Caco-2 (cell line): ENCODE measurements at regions not wholly inside any gene's neighbourhood (a gene's known extent, or its start where the extent isn't known, plus 50 kb on each side); places are given as distances from the start of the nearest gene placed in this dataset.

ENCODE experiments used
- BruUV-seq: library from RNA; stranded (reverse); fragments of 400-500 nt; replicated peaks from 2 replicates; lab custom pipeline; 2021; lab: Mats Ljungman, UMichigan
- CTCF ChIA-PET: fragments of 300-600 bp; sonication (Branson Sonifier 250); formaldehyde crosslinking; loops from one replicate; lab custom pipeline; 2022; ENCODE audit warnings: antibody characterized with exemption; lab: Charles Lee
- POLR2A ChIA-PET: fragments of 300-600 bp; sonication (Branson Sonifier 250); formaldehyde crosslinking; loops from one replicate; lab custom pipeline; 2022; ENCODE audit warnings: antibody characterized with exemption; lab: Charles Lee
- DNase-seq, 2 experiments: peaks; one replicate each; pipeline versions ENCODE4 v3.0.0 to v3.0.0-alpha.2; 2020 to 2022
- H3K27me3 ChIP-seq: replicated peaks from 2 replicates; pipeline ENCODE4 v1.6.0; 2011; ENCODE audit warnings: low read length; ENCODE audit not compliant: control insufficient read depth, insufficient read depth
- H3K36me3 ChIP-seq: 2 replicates; pipeline ENCODE4 v1.5.1; 2011; ENCODE audit warnings: low read length; ENCODE audit not compliant: control insufficient read depth, insufficient read depth
- H3K4me1 ChIP-seq: fragments of 250-450 bp; sonication (Bioruptor Pico); 2 replicates; pipeline ENCODE4 v1.5.1; 2020; ENCODE audit warnings: mild to moderate bottlenecking
- H3K4me3 ChIP-seq: 2 replicates; pipeline ENCODE4 v1.5.1; 2011; ENCODE audit warnings: low read depth, mild to moderate bottlenecking, control low read depth, low read length
- H3K9me3 ChIP-seq: fragments of 250-450 bp; sonication (Bioruptor Pico); 2 replicates; pipeline ENCODE4 v1.5.1; 2020; ENCODE audit warnings: mild to moderate bottlenecking, moderate library complexity
- H3K27ac Mint-ChIP-seq: one replicate; pipeline ENCODE4 v1.8.0; 2022; ENCODE audit warnings: mixed read lengths; ENCODE audit not compliant: unreplicated experiment
- H3K27me3 Mint-ChIP-seq: one replicate; pipeline ENCODE4 v1.8.0; 2022; ENCODE audit warnings: mixed read lengths; ENCODE audit not compliant: insufficient read depth, unreplicated experiment
- H3K36me3 Mint-ChIP-seq: one replicate; pipeline ENCODE4 v1.8.0; 2022; ENCODE audit warnings: mild to moderate bottlenecking, mixed read lengths; ENCODE audit not compliant: insufficient read depth, unreplicated experiment
- H3K4me1 Mint-ChIP-seq: one replicate; pipeline ENCODE4 v1.8.0; 2022; ENCODE audit warnings: low read depth, mixed read lengths; ENCODE audit not compliant: unreplicated experiment
- H3K4me3 Mint-ChIP-seq: one replicate; pipeline ENCODE4 v1.8.0; 2022; ENCODE audit warnings: mild to moderate bottlenecking, moderate library complexity, mixed read lengths; ENCODE audit not compliant: unreplicated experiment
- H3K9me3 Mint-ChIP-seq: one replicate; pipeline ENCODE4 v1.8.0; 2022; ENCODE audit warnings: mixed read lengths; ENCODE audit not compliant: unreplicated experiment
- CTCF ChIP-seq, 2 experiments: fragments of 200-600 bp in 1 of 2; IDR thresholded peaks; 1 replicate in 1 of 2; 2 replicates in 1 of 2; pipeline versions ENCODE4 v1.5.1 to v1.8.0; 2011 to 2022; ENCODE audit warnings: antibody characterized with exemption in 1 of 2, control low read depth in 1 of 2, inconsistent platforms in 1 of 2, low read depth in 1 of 2, low read length in 1 of 2, mild to moderate bottlenecking in 1 of 2, moderate library complexity in 1 of 2; ENCODE audit not compliant: insufficient read depth in 1 of 2, severe bottlenecking in 1 of 2, unreplicated experiment in 1 of 2
- intact Hi-C: fragments of 100-400 bp; cut with micrococcal nuclease; formaldehyde crosslinking; loops from one replicate; pipeline ENCODE4 v1.10.0; 2022; ENCODE audit not compliant: unreplicated experiment

GRCh38 chr5:29122306-29122705, 2071.2 kb upstream of the CDH6 start:
- no peaks in the 10 kb centered on the region for H3K9me3 Mint-ChIP-seq

GRCh38 chr5:29114331-29114768, 2076.0 kb upstream of the CDH9 start:
- no peak for DNase-seq
- H3K9me3 ChIP-seq: no peaks in the 10 kb centered on the region; the same call in 1 of the 2 replicates
- BruUV-seq: no TSS peak
- Mint-ChIP-seq H3K9me3 (no peaks in the 10 kb centered on the region), H3K4me1 (no peaks in the 10 kb centered on the region), H3K27ac (no peak overlapping the region), H3K4me3 (no peak overlapping the region), H3K36me3 (no peaks in the 10 kb centered on the region), H3K27me3 (no peaks in the 10 kb centered on the region)
- CTCF ChIA-PET: no interaction called here
- TF ChIP-seq CTCF (IDR thresholded peaks at IDR 0.05; ENCODE audit: insufficient read depth in 1 of 2, low read depth in 1 of 2, low read length in 1 of 2, severe bottlenecking in 1 of 2, unreplicated experiment in 1 of 2): no peak
- no peaks in the 10 kb centered on the region for H3K36me3 ChIP-seq
- POLR2A ChIA-PET: no interaction called here
- H3K27me3 ChIP-seq: no peaks in the 10 kb centered on the region
- intact Hi-C loops: no loop called here
- H3K4me1 ChIP-seq: no peaks in the 10 kb centered on the region
- no peak overlapping the region for H3K4me3 ChIP-seq

More at GRCh38 chr5:29122306-29122705, 2071.2 kb upstream of the CDH6 start:
- DNase-seq: no peak
- Mint-ChIP-seq H3K27ac (no peak overlapping the region), H3K4me3 (no peak overlapping the region), H3K27me3 (peaks cover 3% of the 10 kb centered on the region), H3K36me3 (no peaks in the 10 kb centered on the region), H3K4me1 (no peaks in the 10 kb centered on the region)
- intact Hi-C loops: no loop called here
- Histone ChIP-seq H3K9me3 (no peaks in the 10 kb centered on the region), H3K4me3 (no peak overlapping the region), H3K4me1 (no peaks in the 10 kb centered on the region), H3K27me3 (no peaks in the 10 kb centered on the region), H3K36me3 (no peaks in the 10 kb centered on the region)
- TF ChIP-seq CTCF (IDR thresholded peaks at IDR 0.05; ENCODE audit: insufficient read depth in 1 of 2, low read depth in 1 of 2, low read length in 1 of 2, severe bottlenecking in 1 of 2, unreplicated experiment in 1 of 2): no peak
- POLR2A ChIA-PET: no interaction called here
- BruUV-seq: no TSS peak
- CTCF ChIA-PET: no interaction called here

GRCh38 chr5:29113516-29113915, 2075.1 kb upstream of the CDH9 start:
- H3K9me3 Mint-ChIP-seq: no peaks in the 10 kb centered on the region
- no peaks in the 10 kb centered on the region for H3K4me1 Mint-ChIP-seq
- H3K36me3 ChIP-seq: no peaks in the 10 kb centered on the region
- ChIA-PET POLR2A (no interaction called here), CTCF (no interaction called here)
- TF ChIP-seq CTCF (IDR thresholded peaks at IDR 0.05; ENCODE audit: insufficient read depth in 1 of 2, low read depth in 1 of 2, low read length in 1 of 2, severe bottlenecking in 1 of 2, unreplicated experiment in 1 of 2): no peak
- no peak for DNase-seq
- H3K4me3 ChIP-seq: no peak overlapping the region
- no peaks in the 10 kb centered on the region for H3K27me3 ChIP-seq
- H3K27me3 Mint-ChIP-seq: no peaks in the 10 kb centered on the region
- no peaks in the 10 kb centered on the region; the same call in 1 of the 2 replicates for H3K9me3 ChIP-seq
- H3K4me1 ChIP-seq: no peaks in the 10 kb centered on the region
- no peaks in the 10 kb centered on the region for H3K36me3 Mint-ChIP-seq
- intact Hi-C loops: no loop called here
- no TSS peak for BruUV-seq
- H3K27ac Mint-ChIP-seq: no peak overlapping the region
- H3K4me3 Mint-ChIP-seq: no peak overlapping the region
